GM18505 (cell line): ENCODE measurements at regions not wholly inside any gene's neighbourhood (a gene's known extent, or its start where the extent isn't known, plus 50 kb on each side); places are given as distances from the start of the nearest gene placed in this dataset.

Experiments used
- ATAC-seq: cut with Tn5 transposase; IDR thresholded peaks from one replicate; pipeline ENCODE4 v1.9.1; 2021; ENCODE audit not compliant: unreplicated experiment
- POLR2A ChIP-seq: IDR thresholded peaks from 4 replicates; pipeline ENCODE4 v1.6.1; 2011; ENCODE audit warnings: borderline replicate concordance; ENCODE audit not compliant: insufficient read depth, insufficient read length; ENCODE audit errors: extremely low read depth

- TF ChIP-seq POLR2A: no peak
- no peak for ATAC-seq
Observed at GRCh38 chr2:59019566-59020159, 778.5 kb upstream of the FANCL start.

GRCh38 chr2:59018737-59019136 is 777.6 kb upstream of the FANCL start:
- ATAC-seq: no peak
- no peak for TF ChIP-seq POLR2A

- ATAC-seq: no peak
- no peak for TF ChIP-seq POLR2A
Observed at GRCh38 chr2:59015027-59015426, 773.9 kb upstream of the FANCL start.

GRCh38 chr2:59012971-59013370 is 771.8 kb upstream of the FANCL start:
- ATAC-seq: no peak
- TF ChIP-seq POLR2A: no peak

- ATAC-seq: no peak
- TF ChIP-seq POLR2A: no peak
Observed at GRCh38 chr2:59012234-59012633, 771.1 kb upstream of the FANCL start.

- TF ChIP-seq POLR2A: no peak
- no peak for ATAC-seq
Observed at GRCh38 chr2:59008950-59009349, 767.8 kb upstream of the FANCL start.

GRCh38 chr2:59005836-59006615 is 764.9 kb upstream of the FANCL start:
- no peak for TF ChIP-seq POLR2A
- no peak for ATAC-seq

GRCh38 chr2:59004621-59005020 is 763.5 kb upstream of the FANCL start:
- no peak for ATAC-seq
- no peak for TF ChIP-seq POLR2A

GRCh38 chr2:59000796-59001195 is 759.7 kb upstream of the FANCL start:
- no peak for TF ChIP-seq POLR2A
- ATAC-seq: no peak

- TF ChIP-seq POLR2A: no peak
- ATAC-seq: no peak
Observed at GRCh38 chr2:58992062-58992706, 751.1 kb upstream of the FANCL start.

- TF ChIP-seq POLR2A: no peak
- ATAC-seq: no peak
Observed at GRCh38 chr2:58991357-58991756, 750.2 kb upstream of the FANCL start.

- no peak for ATAC-seq
- TF ChIP-seq POLR2A: no peak
Observed at GRCh38 chr2:58985541-58985940, 744.4 kb upstream of the FANCL start.

GRCh38 chr2:58984731-58985130 is 743.6 kb upstream of the FANCL start:
- no peak for TF ChIP-seq POLR2A
- no peak for ATAC-seq

GRCh38 chr2:58983111-58983510 is 742.0 kb upstream of the FANCL start:
- ATAC-seq: no peak
- no peak for TF ChIP-seq POLR2A

- TF ChIP-seq POLR2A: no peak
Observed at GRCh38 chr2:58981237-58981636, 740.1 kb upstream of the FANCL start.

More at GRCh38 chr2:58981237-58981636, 740.1 kb upstream of the FANCL start:
- ATAC-seq: no peak
